NCI-H1930 (cell line): ENCODE measurements at regions not wholly inside any gene's neighbourhood (a gene's known extent, or its start where the extent isn't known, plus 50 kb on each side); places are given as distances from the start of the nearest gene placed in this dataset.

Experiments
- DNase-seq, 2 experiments: peaks; one replicate each; lab custom pipeline; 2025; lab: John Stamatoyannopoulos, UW

- DNase-seq, result no peak
Observed at GRCh38 chr6:92634561-92634960, 784.8 kb downstream of the EPHA7 start.

- no peak for DNase-seq
Observed at GRCh38 chr6:92623431-92623830, 795.9 kb downstream of the EPHA7 start.

- no peak for DNase-seq
Observed at GRCh38 chr6:92617721-92618120, 801.6 kb downstream of the EPHA7 start.

GRCh38 chr6:92608751-92609150, 810.6 kb downstream of the EPHA7 start:
- no peak for DNase-seq

GRCh38 chr6:92593201-92593600, 826.2 kb downstream of the EPHA7 start:
- no peak for DNase-seq

- no peak for DNase-seq
Observed at GRCh38 chr6:92589996-92590395, 829.4 kb downstream of the EPHA7 start.

- no peak for DNase-seq
Observed at GRCh38 chr6:92588148-92588547, 831.2 kb downstream of the EPHA7 start.

- no peak for DNase-seq
Observed at GRCh38 chr6:92587525-92587924, 831.8 kb downstream of the EPHA7 start.

GRCh38 chr6:92586236-92586977, 833.0 kb downstream of the EPHA7 start:
- DNase-seq, result no peak

GRCh38 chr6:92582211-92582610, 837.1 kb downstream of the EPHA7 start:
- DNase-seq, result no peak

- DNase-seq, result no peak
Observed at GRCh38 chr6:92577077-92577719, 842.2 kb downstream of the EPHA7 start.

GRCh38 chr6:92568541-92568940, 850.8 kb downstream of the EPHA7 start:
- no peak for DNase-seq

- no peak for DNase-seq
Observed at GRCh38 chr6:92566632-92567031, 852.7 kb downstream of the EPHA7 start.

- no peak for DNase-seq
Observed at GRCh38 chr6:92564376-92564775, 855.0 kb downstream of the EPHA7 start.

GRCh38 chr6:92559611-92560010, 859.7 kb downstream of the EPHA7 start:
- no peak for DNase-seq

- DNase-seq, result no peak
Observed at GRCh38 chr6:92559003-92559402, 860.4 kb downstream of the EPHA7 start.

GRCh38 chr6:92550501-92550900, 868.9 kb downstream of the EPHA7 start:
- no peak for DNase-seq

GRCh38 chr6:92545861-92546260, 873.5 kb downstream of the EPHA7 start:
- DNase-seq, result no peak

- DNase-seq, result no peak
Observed at GRCh38 chr6:92541448-92542060, 877.8 kb downstream of the EPHA7 start.

GRCh38 chr6:92538926-92539325, 880.4 kb downstream of the EPHA7 start:
- DNase-seq, result no peak

- DNase-seq, result no peak
Observed at GRCh38 chr6:92538275-92538674, 881.1 kb downstream of the EPHA7 start.

GRCh38 chr6:92534109-92534508, 885.2 kb downstream of the EPHA7 start:
- DNase-seq, result no peak

- DNase-seq, result no peak
Observed at GRCh38 chr6:92522589-92522988, 896.8 kb downstream of the EPHA7 start.
